Medulla oblongata (tissue), 1 donor: ENCODE measurements at regions not wholly inside any gene's neighbourhood (a gene's known extent, or its start where the extent isn't known, plus 50 kb on each side); places are given as distances from the start of the nearest gene placed in this dataset.

Experiments
- DNase-seq: peaks from one replicate; pipeline ENCODE4 v3.0.0-alpha.2; 2015; ENCODE audit errors: extremely low spot score

DNA sequence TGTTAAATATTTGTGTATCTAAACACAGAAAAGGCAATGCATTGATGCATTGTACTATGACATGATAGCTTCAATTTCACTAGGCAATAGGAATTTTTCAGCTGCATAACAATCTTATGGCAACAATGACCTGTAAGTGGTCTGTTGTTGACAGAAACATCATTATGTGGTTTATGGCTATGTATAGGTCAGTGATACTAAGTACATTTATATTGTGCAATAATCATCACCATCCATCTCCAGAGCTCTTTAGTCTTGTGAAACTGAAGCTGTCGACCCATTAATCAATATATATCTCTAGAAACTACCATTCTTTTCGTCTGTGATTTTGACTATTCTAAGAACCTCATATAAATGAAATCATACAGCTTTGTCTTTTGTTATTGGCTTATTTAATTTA is 200.1 kb upstream of the ZNF717 start:
- DNase-seq, result no peak

DNA sequence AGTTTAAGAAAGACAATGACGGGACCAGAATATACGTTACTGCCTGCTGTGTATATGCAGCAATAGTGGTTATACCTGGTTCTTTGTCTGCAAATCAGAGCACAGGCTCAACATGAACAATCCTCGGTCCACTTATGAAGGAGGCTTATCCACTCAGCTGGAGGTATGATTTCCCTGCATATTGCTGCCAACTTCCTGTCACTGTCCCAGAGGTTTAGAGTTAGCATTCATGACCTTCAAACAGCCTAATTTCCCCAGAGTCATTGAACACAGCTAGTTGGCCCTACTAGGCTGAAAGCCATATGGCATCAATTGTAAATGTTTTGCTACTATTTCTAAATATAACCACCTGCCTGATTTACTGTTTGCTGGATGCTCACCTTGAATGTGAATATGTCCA is 224.9 kb upstream of the ZNF717 start:
- DNase-seq, result no peak

DNA sequence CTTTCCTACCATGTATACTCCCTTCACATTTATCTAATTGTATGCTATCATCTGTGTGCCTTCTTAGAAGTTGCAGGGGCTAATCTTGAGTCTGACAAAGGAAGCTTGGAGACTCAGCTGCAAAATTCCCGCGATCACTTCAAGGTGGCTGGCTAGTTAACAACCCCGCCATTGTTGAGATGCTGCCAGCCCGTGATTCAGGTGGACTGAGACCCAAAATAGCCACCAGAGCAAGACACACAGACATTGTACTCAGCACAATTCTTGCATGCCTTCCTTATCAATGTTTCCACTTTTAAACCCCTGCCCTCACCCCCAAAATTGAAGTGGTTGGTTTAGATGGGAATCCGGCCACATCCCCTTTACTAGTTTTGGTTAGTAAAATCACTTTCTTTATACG is 225.8 kb upstream of the ZNF717 start:
- no peak for DNase-seq

DNA sequence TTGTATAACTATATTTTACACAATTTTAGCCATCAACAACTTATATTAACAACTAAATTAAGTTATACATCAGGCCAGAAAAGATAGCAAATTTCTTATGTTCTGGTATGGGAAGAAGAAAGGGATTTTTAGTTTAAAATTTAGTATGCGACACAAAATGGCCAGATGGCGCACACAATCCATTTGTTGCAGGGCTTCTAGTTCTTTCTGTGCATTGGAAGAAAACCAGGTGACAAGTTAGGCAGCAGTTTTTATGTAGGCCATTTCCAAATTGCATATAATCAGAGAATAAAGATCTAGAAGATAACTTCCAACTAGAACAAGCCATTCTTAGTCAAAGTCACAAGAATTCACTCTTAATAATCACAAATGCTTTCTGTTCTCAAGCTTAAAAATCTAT is 230.1 kb upstream of the ZNF717 start:
- DNase-seq, result no peak

DNA sequence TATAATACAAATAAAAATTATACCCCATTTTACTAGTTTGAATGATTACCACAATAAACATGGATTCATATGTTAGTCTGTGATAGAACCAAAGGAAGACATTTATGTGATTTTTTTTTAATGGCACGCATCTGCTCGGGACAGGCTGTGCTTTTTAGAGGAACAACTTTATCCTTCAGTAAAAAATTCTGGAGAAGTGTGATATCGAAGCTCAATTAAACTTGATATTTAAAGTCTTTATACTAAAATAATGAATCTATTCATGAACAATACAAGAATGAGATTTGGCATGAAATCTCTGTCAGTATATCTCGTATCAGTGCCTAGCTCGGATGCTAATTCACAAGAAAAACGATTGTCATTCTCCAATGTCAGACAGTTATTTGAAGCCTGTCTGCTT is 230.8 kb upstream of the ZNF717 start:
- no peak for DNase-seq

DNA sequence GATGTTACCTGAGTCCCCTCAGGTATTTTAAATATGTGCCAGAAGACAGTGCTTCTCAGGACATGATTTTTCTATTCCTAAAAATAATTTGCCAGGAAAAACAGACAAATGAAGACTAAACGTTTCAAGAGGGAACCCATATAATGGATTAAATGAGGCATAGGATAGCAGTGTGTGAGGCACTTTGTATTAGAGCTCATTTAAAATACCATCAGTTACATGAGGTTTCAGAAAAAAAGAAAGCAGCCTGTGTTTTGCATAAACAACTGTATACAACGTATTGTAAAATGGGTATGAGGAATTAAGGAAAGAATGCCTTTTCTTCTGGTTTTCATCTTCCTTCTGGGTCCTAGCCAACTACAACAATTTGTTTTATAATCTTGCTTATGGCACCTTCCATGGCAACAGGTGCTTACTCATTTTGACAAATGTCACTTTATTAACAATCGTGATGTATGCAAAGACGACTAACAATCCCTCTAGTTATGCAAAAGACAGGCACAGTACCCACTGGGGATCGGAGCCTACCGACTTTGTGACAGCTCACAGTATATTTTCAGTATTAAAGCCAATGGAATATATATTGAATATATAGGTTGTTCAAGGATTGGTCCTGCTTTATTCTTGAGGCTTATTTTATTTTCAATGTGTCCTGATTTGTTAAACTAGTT is 231.6 kb upstream of the ZNF717 start:
- DNase-seq, result no peak

DNA sequence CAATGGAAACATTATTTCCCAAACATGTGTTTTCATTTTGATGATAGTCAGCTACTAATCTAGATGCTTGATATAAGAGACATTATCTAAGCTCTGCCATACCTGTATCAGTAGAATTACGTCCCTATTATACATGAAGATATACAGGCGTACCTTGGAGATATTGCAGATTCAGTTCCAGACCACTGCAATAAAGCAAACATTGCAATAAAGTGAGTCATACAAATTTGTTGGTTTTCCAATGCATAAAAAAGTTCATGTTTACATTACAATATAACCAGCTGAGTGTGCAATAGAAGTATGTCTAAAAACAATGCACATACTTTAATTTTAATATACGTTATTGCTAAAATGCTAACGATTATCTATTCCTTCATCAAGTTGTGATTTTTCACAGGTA is 236.0 kb upstream of the ZNF717 start:
- DNase-seq, result no peak

DNA sequence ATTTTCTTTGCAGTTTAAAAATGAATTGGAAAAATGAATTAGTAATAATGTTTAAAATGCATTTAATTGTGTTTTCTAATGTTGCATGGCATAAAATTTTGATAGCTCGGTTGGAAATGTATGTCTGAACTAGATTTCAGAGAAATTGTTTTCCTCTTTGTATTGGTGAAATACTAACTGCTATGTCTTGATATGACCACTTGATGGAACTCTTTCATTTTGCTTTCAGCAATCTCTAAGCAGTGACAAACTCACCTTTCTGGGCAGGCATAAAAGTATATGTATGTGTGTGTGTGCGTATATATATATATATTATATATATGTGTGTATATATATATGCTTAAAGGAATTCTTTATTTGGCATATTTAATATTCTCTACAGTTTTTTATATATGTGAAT is 239.3 kb upstream of the ZNF717 start:
- DNase-seq, result no peak

DNA sequence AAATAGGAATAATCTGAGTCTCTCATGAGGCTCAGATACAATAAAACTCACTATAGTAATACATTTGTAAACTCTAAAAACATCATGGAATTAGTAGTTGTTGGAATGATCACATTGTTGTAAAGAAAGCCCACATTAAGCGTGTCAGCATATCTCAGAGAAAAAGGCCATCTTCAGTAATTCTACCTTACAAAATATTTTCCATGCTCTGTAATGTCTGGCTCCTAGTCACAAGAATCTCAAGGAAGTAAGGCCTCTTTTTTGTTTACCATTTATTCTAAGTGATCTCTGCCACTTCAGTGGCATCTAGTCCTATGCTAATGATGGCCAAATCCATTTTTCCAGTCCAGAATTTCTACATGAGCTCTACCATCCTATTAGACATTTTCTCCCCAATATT is 240.2 kb upstream of the ZNF717 start:
- DNase-seq, result no peak

DNA sequence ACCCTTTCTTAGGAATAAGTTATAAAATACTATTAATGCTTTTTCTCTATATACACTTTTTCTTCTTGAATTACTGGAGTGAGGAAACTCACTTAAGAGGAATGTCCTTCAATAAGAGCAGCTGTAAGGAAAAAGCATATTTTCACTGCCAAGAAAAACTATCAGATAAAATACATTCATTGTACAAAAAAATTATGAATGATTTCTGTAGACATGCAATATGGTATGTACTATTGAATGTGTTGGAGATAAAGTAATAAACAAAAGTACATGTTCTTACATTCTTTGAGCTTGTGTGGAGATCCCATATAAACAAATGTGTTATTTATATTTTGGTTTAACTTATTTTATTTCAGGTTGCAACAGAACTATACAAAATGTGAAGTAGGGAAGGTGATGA is 241.0 kb upstream of the ZNF717 start:
- no peak for DNase-seq

DNA sequence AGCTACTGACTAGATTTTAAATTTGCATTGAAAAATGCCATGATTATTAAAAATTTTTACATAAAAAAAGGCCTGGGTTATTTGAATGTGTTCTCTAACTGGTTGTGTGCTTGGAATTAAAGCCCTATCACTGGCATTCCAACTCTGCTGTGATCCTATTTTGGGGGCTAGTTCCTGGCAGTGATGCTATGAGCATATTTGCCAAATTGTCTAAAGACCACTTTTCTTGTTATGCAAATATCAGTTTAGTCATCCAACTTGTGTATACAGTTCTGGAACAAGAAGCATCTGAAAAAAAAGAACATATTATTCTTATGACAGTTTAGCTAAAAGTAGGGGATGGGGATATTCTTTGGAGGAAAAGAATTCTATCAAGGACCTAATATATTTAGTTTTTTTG is 243.4 kb upstream of the ZNF717 start:
- no peak for DNase-seq

DNA sequence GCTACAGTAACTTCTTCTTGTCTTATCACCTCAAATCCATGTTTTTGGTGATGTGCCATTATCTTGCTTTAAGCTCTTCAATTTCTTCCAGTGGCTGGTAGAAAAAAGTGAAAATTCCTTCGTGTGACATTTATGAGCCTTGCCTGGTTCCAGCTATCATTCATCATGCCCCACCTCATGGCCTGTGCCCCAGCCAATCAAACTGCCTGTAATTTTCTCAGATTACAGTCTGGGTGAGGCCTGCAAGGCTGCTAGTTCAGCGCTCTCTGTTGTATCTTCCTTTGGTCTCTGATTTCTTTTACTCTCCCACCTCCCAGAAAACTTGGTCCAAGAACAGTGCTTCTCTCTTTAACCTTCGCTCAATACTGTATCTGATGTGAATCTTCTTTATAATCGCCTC is 249.3 kb upstream of the ZNF717 start:
- no peak for DNase-seq

DNA sequence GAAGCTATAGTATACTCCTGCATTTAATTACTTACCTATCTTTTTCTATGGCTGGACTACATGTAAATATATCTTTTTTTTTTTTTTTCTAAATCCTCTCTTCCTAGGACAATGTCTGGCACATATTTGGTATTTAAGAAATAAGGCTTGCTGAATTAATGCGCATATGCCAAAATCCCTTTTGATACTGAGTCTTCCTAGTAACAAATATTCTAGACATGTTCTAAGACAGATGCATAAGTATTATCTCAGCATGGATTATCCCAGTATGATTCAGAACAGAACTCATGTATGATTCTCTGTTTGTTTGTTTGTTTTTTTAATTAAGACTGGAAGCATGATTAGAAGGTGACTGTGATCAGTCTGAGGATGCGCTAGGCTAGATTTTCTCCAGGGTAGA is 249.8 kb upstream of the ZNF717 start:
- no peak for DNase-seq

DNA sequence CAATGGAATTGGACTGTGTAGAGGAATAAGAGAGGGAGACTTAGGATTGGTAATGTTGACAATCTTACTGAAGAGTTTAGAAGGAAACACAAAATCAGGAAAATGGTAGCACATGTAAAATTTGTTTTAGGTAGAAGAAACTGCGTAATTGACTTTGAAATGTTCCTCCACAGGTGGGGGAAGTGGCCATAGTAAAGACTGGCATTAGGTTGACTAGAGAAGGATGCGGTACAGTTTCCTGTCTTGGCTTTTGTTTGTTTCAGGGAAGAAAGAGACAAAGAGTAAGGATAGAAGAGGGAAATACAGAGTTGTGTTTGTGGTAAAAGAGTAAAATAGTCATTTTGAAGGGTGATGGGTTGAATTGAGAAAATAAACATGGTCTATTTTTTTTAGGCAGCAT is 253.6 kb upstream of the ZNF717 start:
- DNase-seq, result no peak

DNA sequence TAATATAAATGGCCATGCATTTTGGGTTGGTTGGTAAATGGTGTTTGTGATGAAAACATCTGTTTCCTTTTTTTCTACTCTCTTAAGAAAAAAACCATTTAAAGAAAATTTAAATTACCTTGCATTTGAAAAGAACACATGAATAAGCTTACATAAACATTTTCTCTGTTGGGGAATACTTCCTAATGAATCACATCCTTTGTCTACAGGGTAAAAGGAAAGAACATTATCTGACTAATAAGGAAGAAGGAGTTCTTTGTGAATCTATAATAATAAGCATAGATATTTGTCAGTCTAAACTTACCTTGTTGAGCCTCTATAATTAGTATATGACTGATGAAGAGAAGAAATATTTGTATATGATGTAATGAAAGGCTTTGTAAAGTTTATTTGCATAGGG is 254.1 kb upstream of the ZNF717 start:
- no peak for DNase-seq

DNA sequence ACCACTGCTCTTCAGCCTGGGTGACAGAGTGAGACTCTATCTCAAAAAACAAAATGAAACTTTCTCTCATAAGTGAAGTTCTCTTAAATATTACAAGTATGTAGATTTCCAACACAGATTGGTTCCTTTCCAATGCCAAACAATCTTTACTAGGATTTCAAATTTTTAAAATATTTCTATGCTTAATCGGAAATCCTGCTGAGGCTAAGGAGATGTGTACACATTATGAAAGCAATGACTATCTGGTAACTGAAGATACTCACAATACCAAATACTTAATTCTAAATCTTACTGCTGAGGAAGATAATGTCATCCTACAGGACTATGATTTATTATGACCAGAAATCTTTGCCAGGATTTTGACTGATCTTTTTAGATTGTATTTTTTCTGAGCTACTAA is 255.6 kb upstream of the ZNF717 start:
- DNase-seq, result no peak

DNA sequence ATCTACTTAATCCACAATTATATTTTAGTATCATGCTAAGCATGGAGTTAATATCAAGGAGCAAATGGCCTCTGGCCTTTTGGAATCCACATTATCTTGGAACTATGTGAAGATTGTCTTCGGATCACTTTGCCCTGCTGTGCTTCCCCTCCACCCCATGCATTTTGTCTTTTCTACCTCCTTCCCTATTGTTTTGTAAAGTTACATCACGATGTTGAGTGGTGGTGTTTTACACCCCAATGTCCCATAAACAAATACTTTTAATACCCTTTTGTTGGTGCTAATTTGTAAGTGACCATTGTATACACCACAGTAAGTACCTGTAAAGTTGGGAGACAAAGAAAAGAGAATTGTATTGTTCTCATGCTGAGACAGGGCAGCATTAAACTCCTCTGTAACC is 258.4 kb upstream of the ZNF717 start:
- DNase-seq, result no peak

DNA sequence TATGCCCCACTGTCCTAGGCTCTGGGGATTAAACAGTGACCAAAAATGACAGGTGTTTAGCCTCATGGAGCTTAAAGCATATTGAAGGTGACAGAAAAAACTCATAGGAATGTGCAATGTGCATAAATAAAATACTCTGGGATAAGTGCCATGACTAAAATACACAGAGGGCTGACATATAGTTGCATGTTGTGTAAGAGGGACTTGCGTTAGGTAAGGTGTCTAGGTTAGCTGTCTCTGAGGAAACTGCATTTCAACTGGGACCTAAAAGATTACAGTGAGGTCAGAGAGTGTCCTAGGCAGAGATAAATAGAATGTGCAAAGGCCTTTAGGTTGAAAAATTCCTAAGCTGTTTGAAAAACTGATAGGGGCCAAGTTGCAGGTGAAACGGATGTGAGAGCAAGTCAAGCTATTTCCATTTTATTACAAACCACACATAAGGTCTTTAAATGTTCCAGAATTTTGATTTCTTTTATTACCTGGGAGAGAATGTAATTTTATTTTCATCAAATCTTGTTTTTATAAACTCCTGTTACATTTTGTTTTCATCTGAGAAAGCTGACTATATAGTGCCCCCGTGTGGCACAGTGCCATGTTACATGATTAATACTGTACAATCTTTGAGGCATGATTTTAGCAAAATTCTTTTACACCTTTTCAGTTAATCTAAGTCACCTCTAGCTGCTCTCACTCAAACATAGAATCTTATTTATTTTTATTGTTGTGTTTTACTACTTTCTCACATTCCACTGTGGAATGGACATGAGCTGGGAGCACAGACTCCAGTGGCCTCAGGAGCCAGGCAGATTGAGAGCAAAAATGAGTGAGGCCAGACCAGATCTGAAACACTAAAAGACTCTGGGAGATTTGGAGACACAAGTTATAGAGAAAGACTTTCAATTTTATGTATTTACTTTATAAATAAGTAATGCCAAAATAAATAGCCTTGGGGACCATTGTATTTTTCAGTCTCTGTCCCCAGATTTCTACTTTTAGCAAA is 259.6 kb upstream of the ZNF717 start:
- peak; percentile 49 for DNase-seq

DNA sequence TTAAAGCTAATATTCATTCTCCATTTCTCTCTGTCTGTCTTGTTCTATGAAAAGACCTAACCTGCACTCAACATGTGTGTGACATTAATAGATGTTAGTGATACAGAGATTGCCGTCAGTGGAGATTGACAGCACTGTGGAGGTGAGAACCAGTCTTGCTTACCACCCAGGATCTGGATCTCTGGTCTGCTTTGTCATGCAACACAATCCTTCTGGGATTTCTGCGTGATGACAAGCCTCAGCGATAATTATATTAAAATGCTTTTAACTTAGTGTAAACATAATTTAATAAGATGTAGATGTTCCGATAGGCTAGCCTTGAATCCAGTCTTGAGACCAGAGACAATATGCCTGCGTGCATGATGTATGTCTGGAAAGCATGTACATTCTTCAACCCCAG is 262.0 kb upstream of the ZNF717 start:
- no peak for DNase-seq

DNA sequence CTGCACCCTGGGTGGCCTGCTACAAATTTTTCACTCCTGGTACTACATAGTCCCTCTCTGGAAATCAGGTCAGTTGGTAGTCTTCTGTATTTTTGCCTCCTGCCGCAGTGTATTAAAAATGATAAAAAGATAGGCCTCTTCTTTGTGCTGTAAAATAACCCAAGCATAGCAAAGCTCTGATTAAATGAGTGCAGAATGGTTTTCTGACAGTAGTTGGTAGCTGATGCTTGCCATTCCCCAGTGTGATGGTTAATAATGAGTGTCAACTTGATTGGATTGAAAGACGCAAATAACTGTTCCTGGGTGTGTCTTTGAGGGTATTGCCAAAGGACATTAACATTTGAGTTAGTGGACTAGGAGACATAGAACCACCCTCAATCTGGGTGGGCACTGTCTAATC is 264.4 kb upstream of the ZNF717 start:
- no peak for DNase-seq

DNA sequence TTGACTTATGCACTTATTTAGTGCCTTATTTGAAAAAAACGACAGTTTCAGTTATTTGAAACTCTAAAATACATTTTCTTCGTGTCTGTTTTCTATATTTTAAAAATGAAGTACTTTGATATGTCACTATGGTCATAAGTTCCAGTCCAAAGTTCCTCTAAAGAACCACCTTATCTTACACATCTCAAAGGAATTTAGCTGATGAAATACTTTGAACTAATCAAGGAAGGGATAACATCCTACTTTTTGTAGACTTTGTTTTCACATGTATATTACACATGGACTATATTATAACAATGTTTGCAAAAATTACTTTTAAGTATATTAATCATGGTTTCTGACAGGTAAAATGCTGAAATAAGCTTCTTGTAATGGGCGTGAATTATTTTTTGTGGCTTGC is 265.8 kb upstream of the ZNF717 start:
- no peak for DNase-seq

DNA sequence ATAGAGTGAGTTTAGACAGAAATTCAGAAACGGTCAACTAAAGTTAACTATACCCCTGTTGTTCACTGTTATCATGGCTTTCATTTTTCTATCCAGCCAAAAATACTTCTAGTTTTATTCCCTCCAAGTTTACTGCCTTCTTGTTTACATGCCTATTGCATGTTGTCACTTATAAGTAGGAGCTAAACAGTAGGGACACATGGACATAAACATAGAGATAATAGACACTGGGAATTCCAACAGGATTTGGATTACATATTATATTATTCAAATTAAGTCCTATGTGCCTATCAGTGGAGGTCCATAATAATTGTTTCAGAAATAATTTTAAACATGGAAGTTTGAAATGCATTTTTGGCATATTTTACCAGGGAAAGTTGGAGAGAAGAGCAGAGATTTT is 269.1 kb upstream of the ZNF717 start:
- no peak for DNase-seq

DNA sequence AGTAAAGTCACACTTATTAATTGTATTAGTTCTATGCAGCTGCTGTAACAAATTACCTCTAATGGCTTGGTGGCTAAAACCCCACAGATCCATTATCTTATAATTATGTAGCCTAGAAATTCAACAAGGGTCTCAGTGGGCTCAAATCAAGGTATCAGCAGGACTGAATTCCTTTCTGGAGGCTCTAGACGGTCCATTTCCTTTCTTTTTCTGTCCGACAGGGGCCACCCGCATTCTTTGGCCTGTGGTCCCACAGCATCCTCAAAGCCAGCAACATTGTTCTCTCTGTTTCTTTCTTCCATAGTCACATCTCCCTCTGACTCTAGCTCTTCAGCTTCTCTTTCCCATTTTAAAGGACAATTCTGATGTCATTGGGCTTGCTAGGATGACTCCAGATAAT is 276.3 kb upstream of the ZNF717 start:
- DNase-seq, result no peak
